ENCODE measurements at regions not wholly inside any gene's neighbourhood (a gene's known extent, or its start where the extent isn't known, plus 50 kb on each side); places are given as distances from the start of the nearest gene placed in this dataset.

DNA sequence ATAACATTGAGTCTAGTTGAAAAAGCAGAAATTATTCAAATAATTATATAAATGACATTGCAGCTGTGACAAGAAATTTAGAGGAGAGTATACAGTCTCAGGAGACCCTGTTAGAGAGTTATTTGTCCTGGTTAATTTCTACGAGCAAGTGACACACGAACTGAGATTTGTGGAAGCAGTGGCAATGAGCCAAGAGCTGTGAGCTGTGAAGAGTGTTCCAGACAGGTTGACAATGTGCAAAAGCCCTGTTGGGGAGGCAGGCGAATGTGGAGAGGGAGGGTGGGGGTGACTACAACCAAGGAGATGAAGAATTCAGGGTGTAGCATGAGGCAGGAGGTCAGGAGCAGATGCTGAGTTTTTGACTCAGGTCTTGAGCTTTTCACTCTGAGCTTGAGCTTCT lies 620.2 kb upstream of the TENM4 start:
- TF ChIP-seq POLR2A (IDR thresholded peaks at IDR 0.05) (no peak), EP300 (IDR thresholded peaks at IDR 0.05) (no peak), POLR2AphosphoS5 (IDR thresholded peaks at IDR 0.05) (no peak)
- TF ChIP-seq, protein P1, sequence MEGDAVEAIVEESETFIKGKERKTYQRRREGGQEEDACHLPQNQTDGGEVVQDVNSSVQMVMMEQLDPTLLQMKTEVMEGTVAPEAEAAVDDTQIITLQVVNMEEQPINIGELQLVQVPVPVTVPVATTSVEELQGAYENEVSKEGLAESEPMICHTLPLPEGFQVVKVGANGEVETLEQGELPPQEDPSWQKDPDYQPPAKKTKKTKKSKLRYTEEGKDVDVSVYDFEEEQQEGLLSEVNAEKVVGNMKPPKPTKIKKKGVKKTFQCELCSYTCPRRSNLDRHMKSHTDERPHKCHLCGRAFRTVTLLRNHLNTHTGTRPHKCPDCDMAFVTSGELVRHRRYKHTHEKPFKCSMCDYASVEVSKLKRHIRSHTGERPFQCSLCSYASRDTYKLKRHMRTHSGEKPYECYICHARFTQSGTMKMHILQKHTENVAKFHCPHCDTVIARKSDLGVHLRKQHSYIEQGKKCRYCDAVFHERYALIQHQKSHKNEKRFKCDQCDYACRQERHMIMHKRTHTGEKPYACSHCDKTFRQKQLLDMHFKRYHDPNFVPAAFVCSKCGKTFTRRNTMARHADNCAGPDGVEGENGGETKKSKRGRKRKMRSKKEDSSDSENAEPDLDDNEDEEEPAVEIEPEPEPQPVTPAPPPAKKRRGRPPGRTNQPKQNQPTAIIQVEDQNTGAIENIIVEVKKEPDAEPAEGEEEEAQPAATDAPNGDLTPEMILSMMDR (IDR thresholded peaks at IDR 0.05) = no peak

All from sigmoid colon (tissue), 4 donors.